ENCODE measurements at regions not wholly inside any gene's neighbourhood (a gene's known extent, or its start where the extent isn't known, plus 50 kb on each side); places are given as distances from the start of the nearest gene placed in this dataset.
A peak's percentile ranks its signal among the peaks of the same experiment; 100 is the strongest.
"Not testable (repeated sequence)": the region's sequence is repeated elsewhere in the genome, so short reads cannot be mapped to it uniquely, and the experiment has no call there.

DNA sequence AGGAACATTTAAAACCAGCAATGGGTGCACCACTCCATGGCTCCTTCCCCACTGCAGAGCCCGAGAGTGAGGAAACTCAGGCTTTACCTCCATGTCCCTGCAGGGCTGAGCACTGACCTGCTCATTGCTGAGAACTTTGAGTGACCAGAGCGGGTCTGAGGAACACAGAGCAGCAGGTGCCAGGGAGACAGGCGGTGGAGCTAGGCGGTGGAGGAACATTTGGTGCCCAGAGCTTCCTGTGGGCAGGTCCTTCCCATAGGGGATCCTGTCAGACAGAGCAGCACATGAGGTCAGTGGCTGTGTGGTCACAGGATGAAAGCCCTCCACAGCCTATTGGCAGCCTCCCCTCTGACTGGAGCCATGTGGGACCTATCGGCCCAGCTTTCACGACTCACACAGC lies 538.5 kb downstream of the RPIA start:
- H3K27me3 ChIP-seq (ENCODE audit: control insufficient read depth in 3 of 3, insufficient read depth in 3 of 3, low read length in 2 of 3); ATAC-seq (ENCODE audit: insufficient read depth, low FRiP score); H3K9ac ChIP-seq (ENCODE audit: insufficient read depth in 1 of 2, low read length in 2 of 2); DNase-seq; H3K9me3 ChIP-seq (ENCODE audit: control insufficient read depth in 4 of 4, insufficient read depth in 3 of 4, low read length in 3 of 4); H3K36me3 ChIP-seq (ENCODE audit: control insufficient read depth in 4 of 4, insufficient read depth in 4 of 4, low read length in 4 of 4); H3K27ac ChIP-seq (ENCODE audit: low read depth in 1 of 2, low read length in 1 of 2); H3K4me1 ChIP-seq (ENCODE audit: control insufficient read depth in 5 of 5, insufficient read depth in 5 of 5, low read length in 5 of 5); H3K4me3 ChIP-seq: not testable (repeated sequence)
- WGBS, 2 donors = 76 to 93% methylated on average over 4 to 5 of the region's 6 CpGs

DNA sequence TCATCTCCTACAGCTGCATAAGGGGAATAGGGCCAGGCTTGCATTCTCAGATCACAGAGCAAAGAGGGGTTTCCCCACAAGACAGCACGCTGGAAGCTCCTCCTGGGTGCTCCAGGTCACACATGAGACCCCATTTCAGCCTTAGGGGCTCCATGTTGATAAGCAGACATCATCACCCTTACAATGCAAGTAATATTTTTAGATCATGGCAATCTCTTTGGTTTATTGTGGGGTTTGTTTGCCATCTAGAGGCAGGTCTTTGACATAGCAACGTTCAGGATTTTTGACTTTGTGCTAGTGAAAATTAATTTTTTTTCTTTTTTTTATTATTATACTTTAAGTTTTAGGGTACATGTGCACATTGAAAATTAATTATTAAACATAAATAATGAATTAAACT lies 539.8 kb downstream of the RPIA start:
- 0 to 4% methylated on average over 1 of the region's 2 CpGs for WGBS, 2 donors
- ATAC-seq (ENCODE audit: insufficient read depth, low FRiP score); H3K27me3 ChIP-seq (ENCODE audit: control insufficient read depth in 3 of 3, insufficient read depth in 3 of 3, low read length in 2 of 3); H3K4me3 ChIP-seq; H3K27ac ChIP-seq (ENCODE audit: low read depth in 1 of 2, low read length in 1 of 2); H3K9ac ChIP-seq (ENCODE audit: insufficient read depth in 1 of 2, low read length in 2 of 2); DNase-seq; H3K9me3 ChIP-seq (ENCODE audit: control insufficient read depth in 4 of 4, insufficient read depth in 3 of 4, low read length in 3 of 4); H3K36me3 ChIP-seq (ENCODE audit: control insufficient read depth in 4 of 4, insufficient read depth in 4 of 4, low read length in 4 of 4); H3K4me1 ChIP-seq (ENCODE audit: control insufficient read depth in 5 of 5, insufficient read depth in 5 of 5, low read length in 5 of 5): not testable (repeated sequence)

DNA sequence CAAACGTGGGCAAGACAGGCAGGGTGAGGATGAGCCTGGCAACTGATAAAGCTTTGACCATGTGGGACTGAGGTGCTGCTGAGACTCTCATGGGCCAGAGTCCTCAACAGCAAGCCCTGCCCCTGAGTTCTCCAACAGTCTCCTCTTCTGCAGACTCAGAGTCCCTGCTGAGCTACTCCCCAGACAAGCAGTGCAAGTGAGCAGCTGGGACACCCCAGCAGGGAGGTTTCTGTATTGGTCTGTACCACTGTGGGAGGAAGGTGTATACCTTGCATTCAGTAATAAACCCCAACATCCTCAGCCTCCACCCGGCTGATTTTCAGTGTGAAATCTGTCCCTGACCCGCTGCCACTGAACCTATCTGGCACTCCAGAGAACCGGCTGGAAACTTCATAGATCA lies 542.5 kb downstream of the RPIA start:
- not testable (repeated sequence) for DNase-seq; H3K36me3 ChIP-seq (ENCODE audit: control insufficient read depth in 4 of 4, insufficient read depth in 4 of 4, low read length in 4 of 4); H3K4me1 ChIP-seq (ENCODE audit: control insufficient read depth in 5 of 5, insufficient read depth in 5 of 5, low read length in 5 of 5); ATAC-seq (ENCODE audit: insufficient read depth, low FRiP score); H3K9me3 ChIP-seq (ENCODE audit: control insufficient read depth in 4 of 4, insufficient read depth in 3 of 4, low read length in 3 of 4); H3K27ac ChIP-seq (ENCODE audit: low read depth in 1 of 2, low read length in 1 of 2); H3K27me3 ChIP-seq (ENCODE audit: control insufficient read depth in 3 of 3, insufficient read depth in 3 of 3, low read length in 2 of 3); H3K9ac ChIP-seq (ENCODE audit: insufficient read depth in 1 of 2, low read length in 2 of 2); H3K4me3 ChIP-seq
- 80 to 87% methylated on average over 3 of the region's 4 CpGs for WGBS, 2 donors

DNA sequence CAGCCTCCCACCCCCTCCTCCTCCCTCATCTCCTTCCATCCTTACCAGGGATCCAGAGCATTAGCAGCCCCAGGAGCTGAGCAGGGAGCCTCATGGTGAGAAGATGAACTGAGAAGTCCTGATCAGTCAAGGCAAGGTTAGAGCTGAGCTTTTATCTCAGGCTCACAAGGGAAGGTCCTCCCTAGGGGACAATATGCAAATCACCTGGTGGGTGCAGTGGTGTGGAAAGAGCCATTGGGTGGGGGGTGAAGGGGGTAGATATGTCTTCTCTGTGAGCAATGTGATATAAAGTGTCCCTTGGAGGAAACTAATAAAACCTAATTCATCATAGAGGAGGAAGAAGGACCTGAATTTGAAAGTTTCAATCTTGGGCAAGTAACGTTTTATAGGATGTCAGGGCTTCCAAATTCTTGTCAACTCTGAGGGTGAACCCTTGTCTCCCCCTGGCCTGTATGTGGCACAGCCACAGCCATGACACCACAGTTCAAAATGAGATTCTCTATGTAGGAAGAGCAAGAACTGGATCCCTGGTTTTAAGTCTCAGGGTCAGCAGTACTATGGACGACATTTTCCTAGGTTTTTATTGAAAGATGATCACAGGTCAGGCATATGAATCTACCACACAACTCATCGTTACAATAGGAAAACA lies 543.5 kb downstream of the RPIA start:
- WGBS, 2 donors = 25 to 44% methylated on average over 1 of the region's 3 CpGs
- H3K9me3 ChIP-seq (ENCODE audit: control insufficient read depth in 4 of 4, insufficient read depth in 3 of 4, low read length in 3 of 4); DNase-seq: not testable (repeated sequence)

DNA sequence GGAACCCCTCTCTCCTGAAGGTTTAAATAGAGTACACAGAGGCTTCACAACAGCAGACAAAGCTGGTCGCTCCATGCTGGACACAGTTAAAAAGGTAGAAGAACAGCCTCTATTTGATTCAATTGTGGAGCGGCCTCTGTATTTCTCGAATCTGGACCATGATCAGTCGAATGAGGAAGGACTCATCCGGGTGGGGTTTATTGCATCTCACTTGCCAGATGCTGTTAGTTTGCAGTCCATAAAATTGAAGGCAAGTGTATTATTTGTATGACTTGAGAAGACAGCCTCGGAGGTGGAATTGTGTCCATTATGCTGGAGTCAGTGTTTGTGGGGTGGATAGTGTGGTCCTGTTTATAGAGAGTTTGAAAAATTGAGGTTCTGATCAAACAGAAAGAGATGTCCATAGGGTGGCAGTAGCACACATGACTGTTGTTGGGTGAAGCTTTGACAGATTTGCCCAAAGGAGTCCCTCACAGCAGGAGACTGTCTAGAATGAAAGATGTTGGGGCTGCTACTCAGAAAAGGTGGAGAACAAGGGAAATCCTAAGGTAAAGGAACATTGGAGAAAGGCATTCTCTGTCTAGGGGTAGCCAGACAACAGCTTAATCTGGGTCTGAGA lies 545.5 kb downstream of the RPIA start:
- no CpG with 5 or more reads among the region's 6 CpGs for WGBS, 2 donors
- DNase-seq; H3K4me1 ChIP-seq (ENCODE audit: control insufficient read depth in 5 of 5, insufficient read depth in 5 of 5, low read length in 5 of 5); H3K36me3 ChIP-seq (ENCODE audit: control insufficient read depth in 4 of 4, insufficient read depth in 4 of 4, low read length in 4 of 4); H3K9me3 ChIP-seq (ENCODE audit: control insufficient read depth in 4 of 4, insufficient read depth in 3 of 4, low read length in 3 of 4); H3K27me3 ChIP-seq (ENCODE audit: control insufficient read depth in 3 of 3, insufficient read depth in 3 of 3, low read length in 2 of 3); H3K27ac ChIP-seq (ENCODE audit: low read depth in 1 of 2, low read length in 1 of 2); H3K4me3 ChIP-seq; ATAC-seq (ENCODE audit: insufficient read depth, low FRiP score); H3K9ac ChIP-seq (ENCODE audit: insufficient read depth in 1 of 2, low read length in 2 of 2): not testable (repeated sequence)

More for the DNA sequence above, 543.5 kb downstream of the RPIA start:
- not testable (repeated sequence) for ATAC-seq (ENCODE audit: insufficient read depth, low FRiP score); H3K27me3 ChIP-seq (ENCODE audit: control insufficient read depth in 3 of 3, insufficient read depth in 3 of 3, low read length in 2 of 3); H3K4me1 ChIP-seq (ENCODE audit: control insufficient read depth in 5 of 5, insufficient read depth in 5 of 5, low read length in 5 of 5); H3K36me3 ChIP-seq (ENCODE audit: control insufficient read depth in 4 of 4, insufficient read depth in 4 of 4, low read length in 4 of 4); H3K27ac ChIP-seq (ENCODE audit: low read depth in 1 of 2, low read length in 1 of 2); H3K9ac ChIP-seq (ENCODE audit: insufficient read depth in 1 of 2, low read length in 2 of 2); H3K4me3 ChIP-seq

DNA sequence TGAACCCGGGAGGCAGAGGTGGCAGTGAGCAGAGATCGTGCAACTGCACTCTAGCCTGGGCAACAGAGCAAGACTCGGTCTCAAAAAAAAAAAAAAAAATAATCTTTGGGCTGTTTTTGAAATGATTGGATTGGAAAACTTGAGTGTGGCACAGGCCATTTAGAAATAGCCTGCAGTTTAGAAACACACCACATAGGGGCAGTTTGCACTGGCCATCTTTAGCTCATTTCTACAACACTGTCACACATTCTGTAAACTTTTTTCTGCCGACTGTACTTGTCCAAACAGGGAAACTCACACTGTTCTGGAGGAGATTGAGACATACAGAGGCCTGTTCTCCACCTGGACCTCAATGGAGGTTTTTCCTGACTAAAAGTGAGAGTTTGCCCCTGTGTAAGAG lies 546.3 kb downstream of the RPIA start:
- not testable (repeated sequence) for H3K27me3 ChIP-seq (ENCODE audit: control insufficient read depth in 3 of 3, insufficient read depth in 3 of 3, low read length in 2 of 3); H3K9me3 ChIP-seq (ENCODE audit: control insufficient read depth in 4 of 4, insufficient read depth in 3 of 4, low read length in 3 of 4); ATAC-seq (ENCODE audit: insufficient read depth, low FRiP score); H3K27ac ChIP-seq (ENCODE audit: low read depth in 1 of 2, low read length in 1 of 2); H3K4me3 ChIP-seq; DNase-seq; H3K36me3 ChIP-seq (ENCODE audit: control insufficient read depth in 4 of 4, insufficient read depth in 4 of 4, low read length in 4 of 4); H3K4me1 ChIP-seq (ENCODE audit: control insufficient read depth in 5 of 5, insufficient read depth in 5 of 5, low read length in 5 of 5); H3K9ac ChIP-seq (ENCODE audit: insufficient read depth in 1 of 2, low read length in 2 of 2)
- 90% methylated on average over 2 of the region's 4 CpGs; no CpG with 5 or more reads in 1 of the 2 donors for WGBS, 2 donors

GRCh38 chr2:89243114-89243700 lies 551.7 kb downstream of the RPIA start:
- H3K36me3 ChIP-seq (ENCODE audit: control insufficient read depth in 4 of 4, insufficient read depth in 4 of 4, low read length in 4 of 4); DNase-seq; H3K9me3 ChIP-seq (ENCODE audit: control insufficient read depth in 4 of 4, insufficient read depth in 3 of 4, low read length in 3 of 4); H3K4me3 ChIP-seq; H3K27ac ChIP-seq (ENCODE audit: low read depth in 1 of 2, low read length in 1 of 2); H3K9ac ChIP-seq (ENCODE audit: insufficient read depth in 1 of 2, low read length in 2 of 2); H3K27me3 ChIP-seq (ENCODE audit: control insufficient read depth in 3 of 3, insufficient read depth in 3 of 3, low read length in 2 of 3); H3K4me1 ChIP-seq (ENCODE audit: control insufficient read depth in 5 of 5, insufficient read depth in 5 of 5, low read length in 5 of 5): not testable (repeated sequence)
- peak; percentile 62 for ATAC-seq (ENCODE audit: insufficient read depth, low FRiP score)
- 69 to 86% methylated on average over 4 of the region's 4 CpGs for WGBS, 2 donors

GRCh38 chr2:89244407-89244806 lies 552.9 kb downstream of the RPIA start:
- not testable (repeated sequence) for ATAC-seq (ENCODE audit: insufficient read depth, low FRiP score); DNase-seq; H3K4me3 ChIP-seq; H3K27me3 ChIP-seq (ENCODE audit: control insufficient read depth in 3 of 3, insufficient read depth in 3 of 3, low read length in 2 of 3); H3K36me3 ChIP-seq (ENCODE audit: control insufficient read depth in 4 of 4, insufficient read depth in 4 of 4, low read length in 4 of 4); H3K27ac ChIP-seq (ENCODE audit: low read depth in 1 of 2, low read length in 1 of 2); H3K9me3 ChIP-seq (ENCODE audit: control insufficient read depth in 4 of 4, insufficient read depth in 3 of 4, low read length in 3 of 4); H3K4me1 ChIP-seq (ENCODE audit: control insufficient read depth in 5 of 5, insufficient read depth in 5 of 5, low read length in 5 of 5); H3K9ac ChIP-seq (ENCODE audit: insufficient read depth in 1 of 2, low read length in 2 of 2)

All from lung (tissue), 9 donors.